ENCODE measurements at regions not wholly inside any gene's neighbourhood (a gene's known extent, or its start where the extent isn't known, plus 50 kb on each side); places are given as distances from the start of the nearest gene placed in this dataset.

GRCh38 chr17:54220829-54221228 is 398.1 kb downstream of the KIF2B start:
- TF ChIP-seq POLR2A (IDR thresholded peaks at IDR 0.05) (no peak), CTCF (IDR thresholded peaks at IDR 0.05) (no peak)

Measured in lower leg skin (tissue), 3 donors.